Stimulated activated CD4-positive, alpha-beta T cell treated with anti-CD3 and anti-CD28 coated beads, Interleukin-15, amount 100 ng/mL, for 24 hours (primary cell): ENCODE measurements at regions not wholly inside any gene's neighbourhood (a gene's known extent, or its start where the extent isn't known, plus 50 kb on each side); places are given as distances from the start of the nearest gene placed in this dataset.

Experiments used
- DNase-seq: peaks from one replicate; pipeline ENCODE4 v3.0.0-alpha.2; 2020

GRCh38 chr16:14334366-14335080, 263.4 kb downstream of the MRTFB start:
- DNase-seq = no peak

GRCh38 chr16:14333361-14333760, 262.2 kb downstream of the MRTFB start:
- DNase-seq = no peak

GRCh38 chr16:14331020-14331419, 259.9 kb downstream of the MRTFB start:
- DNase-seq = no peak

GRCh38 chr16:14329727-14330350, 258.7 kb downstream of the MRTFB start:
- DNase-seq = no peak

GRCh38 chr16:14325502-14326401, 254.6 kb downstream of the MRTFB start:
- DNase-seq = no peak

GRCh38 chr16:14324581-14324980, 253.5 kb downstream of the MRTFB start:
- no peak for DNase-seq

GRCh38 chr16:14322186-14322585, 251.1 kb downstream of the MRTFB start:
- no peak for DNase-seq

GRCh38 chr16:14321542-14321941, 250.4 kb downstream of the MRTFB start:
- DNase-seq = no peak

GRCh38 chr16:14320406-14320805, 249.3 kb downstream of the MRTFB start:
- DNase-seq = no peak
